ENCODE measurements at regions not wholly inside any gene's neighbourhood (a gene's known extent, or its start where the extent isn't known, plus 50 kb on each side); places are given as distances from the start of the nearest gene placed in this dataset.

DNA sequence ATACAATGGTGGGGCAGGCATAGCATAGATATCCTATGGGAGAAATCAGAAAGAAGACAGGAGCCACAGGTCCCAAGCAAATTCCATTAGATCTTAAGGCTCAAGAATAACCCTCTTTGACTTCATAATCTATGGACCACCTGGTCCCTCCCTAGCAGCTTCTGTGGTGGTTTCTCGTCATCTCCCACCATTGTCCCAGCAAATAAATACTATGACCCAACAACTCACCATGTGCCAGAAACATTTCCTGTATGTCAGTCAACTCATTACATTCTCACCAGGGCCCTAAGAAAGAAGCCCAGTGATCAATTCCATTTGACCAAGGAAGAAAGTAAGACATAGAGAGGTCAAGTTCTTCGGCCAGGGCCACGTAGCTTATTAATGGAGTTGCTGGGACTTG is 646.2 kb downstream of the VRK1 start:
- TF ChIP-seq, protein P1, sequence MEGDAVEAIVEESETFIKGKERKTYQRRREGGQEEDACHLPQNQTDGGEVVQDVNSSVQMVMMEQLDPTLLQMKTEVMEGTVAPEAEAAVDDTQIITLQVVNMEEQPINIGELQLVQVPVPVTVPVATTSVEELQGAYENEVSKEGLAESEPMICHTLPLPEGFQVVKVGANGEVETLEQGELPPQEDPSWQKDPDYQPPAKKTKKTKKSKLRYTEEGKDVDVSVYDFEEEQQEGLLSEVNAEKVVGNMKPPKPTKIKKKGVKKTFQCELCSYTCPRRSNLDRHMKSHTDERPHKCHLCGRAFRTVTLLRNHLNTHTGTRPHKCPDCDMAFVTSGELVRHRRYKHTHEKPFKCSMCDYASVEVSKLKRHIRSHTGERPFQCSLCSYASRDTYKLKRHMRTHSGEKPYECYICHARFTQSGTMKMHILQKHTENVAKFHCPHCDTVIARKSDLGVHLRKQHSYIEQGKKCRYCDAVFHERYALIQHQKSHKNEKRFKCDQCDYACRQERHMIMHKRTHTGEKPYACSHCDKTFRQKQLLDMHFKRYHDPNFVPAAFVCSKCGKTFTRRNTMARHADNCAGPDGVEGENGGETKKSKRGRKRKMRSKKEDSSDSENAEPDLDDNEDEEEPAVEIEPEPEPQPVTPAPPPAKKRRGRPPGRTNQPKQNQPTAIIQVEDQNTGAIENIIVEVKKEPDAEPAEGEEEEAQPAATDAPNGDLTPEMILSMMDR (IDR thresholded peaks at IDR 0.05; ENCODE audit: poor library complexity, severe bottlenecking), result no peak
- no peak for TF ChIP-seq POLR2AphosphoS5 (IDR thresholded peaks at IDR 0.05)
- TF ChIP-seq SMC3 (conservative IDR thresholded peaks at IDR 0.05; ENCODE audit: poor library complexity), result no peak
- TF ChIP-seq RAD21 (conservative IDR thresholded peaks at IDR 0.05), result no peak
- no peak for TF ChIP-seq EZH2 (IDR thresholded peaks at IDR 0.05; ENCODE audit: borderline replicate concordance, insufficient read depth, low read length, poor library complexity, severe bottlenecking)
- no peak for TF ChIP-seq EP300 (conservative IDR thresholded peaks at IDR 0.05; ENCODE audit: poor library complexity, severe bottlenecking)

Measured in neural cell (in vitro differentiated cells).